ENCODE measurements at regions not wholly inside any gene's neighbourhood (a gene's known extent, or its start where the extent isn't known, plus 50 kb on each side); places are given as distances from the start of the nearest gene placed in this dataset.

DNA sequence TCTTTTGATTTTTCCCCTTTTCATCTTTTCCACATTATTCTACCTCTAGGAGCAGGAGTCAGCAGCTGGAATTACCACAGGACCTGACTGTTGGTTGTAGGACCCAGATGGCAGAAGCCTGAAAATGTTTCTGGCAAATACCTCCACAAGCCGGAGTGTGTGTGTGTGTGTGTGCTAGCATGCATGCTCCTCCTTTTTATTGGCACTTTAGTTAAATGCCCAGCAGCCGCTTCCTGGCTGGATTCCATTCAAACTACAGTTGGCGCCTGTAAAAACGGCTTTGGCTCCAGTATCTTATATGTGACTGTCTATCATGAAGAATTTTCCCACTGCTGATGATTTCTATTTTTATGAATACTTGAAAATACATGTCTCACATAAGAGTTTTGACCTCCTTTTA lies 319.7 kb upstream of the SP4 start:
- no TSS peak for BruUV-seq (replicated peaks)
- CTCF ChIA-PET, result no interaction called here
- H3K4me2 ChIP-seq (ENCODE audit: low read length), result no peak overlapping the region
- DNase-seq, result peak; percentile 38
- TF ChIP-seq EZH2phosphoT487 (IDR thresholded peaks at IDR 0.05; ENCODE audit: borderline replicate concordance, low read length) (no peak), CTCF (conservative IDR thresholded peaks at IDR 0.05; ENCODE audit: low read depth, low read length) (no peak), EZH2 (IDR thresholded peaks at IDR 0.05; ENCODE audit: low read length, unreplicated experiment) (no peak)
- POLR2A ChIA-PET (ENCODE audit: unreplicated experiment), result no interaction called here
- no peaks in the 10 kb centered on the region for H3K9me2 ChIP-seq (replicated peaks; ENCODE audit: low read length)
- no peaks in the 10 kb centered on the region for H4K20me1 ChIP-seq (ENCODE audit: low read length)
- no peaks in the 10 kb centered on the region for H3K36me3 ChIP-seq (ENCODE audit: low read depth, low read length)
- no peak for ATAC-seq
- intact Hi-C loops (cut with micrococcal nuclease), result no loop called here
- H3F3A ChIP-seq (ENCODE audit: low read length, unreplicated experiment), result no peaks in the 10 kb centered on the region
- H3K27ac ChIP-seq (ENCODE audit: low read length), result no peak overlapping the region
- peaks cover 9% of the 10 kb centered on the region; the same call in 1 of the 2 replicates for H3K4me1 ChIP-seq (ENCODE audit: insufficient read depth, low read length)
- peaks cover under 1% of the 10 kb centered on the region; the same call in 1 of the 2 replicates for H3K27me3 ChIP-seq (ENCODE audit: low read length)
- H3K9ac ChIP-seq (ENCODE audit: low read length), result no peak overlapping the region
- H3K79me2 ChIP-seq (ENCODE audit: low read length), result no peaks in the 10 kb centered on the region
- no peak overlapping the region for H2AFZ ChIP-seq (ENCODE audit: low read length)
- H3K9me3 ChIP-seq (ENCODE audit: low read length), result no peaks in the 10 kb centered on the region
- H3K4me3 ChIP-seq (ENCODE audit: low read length), result no peak overlapping the region

DNA sequence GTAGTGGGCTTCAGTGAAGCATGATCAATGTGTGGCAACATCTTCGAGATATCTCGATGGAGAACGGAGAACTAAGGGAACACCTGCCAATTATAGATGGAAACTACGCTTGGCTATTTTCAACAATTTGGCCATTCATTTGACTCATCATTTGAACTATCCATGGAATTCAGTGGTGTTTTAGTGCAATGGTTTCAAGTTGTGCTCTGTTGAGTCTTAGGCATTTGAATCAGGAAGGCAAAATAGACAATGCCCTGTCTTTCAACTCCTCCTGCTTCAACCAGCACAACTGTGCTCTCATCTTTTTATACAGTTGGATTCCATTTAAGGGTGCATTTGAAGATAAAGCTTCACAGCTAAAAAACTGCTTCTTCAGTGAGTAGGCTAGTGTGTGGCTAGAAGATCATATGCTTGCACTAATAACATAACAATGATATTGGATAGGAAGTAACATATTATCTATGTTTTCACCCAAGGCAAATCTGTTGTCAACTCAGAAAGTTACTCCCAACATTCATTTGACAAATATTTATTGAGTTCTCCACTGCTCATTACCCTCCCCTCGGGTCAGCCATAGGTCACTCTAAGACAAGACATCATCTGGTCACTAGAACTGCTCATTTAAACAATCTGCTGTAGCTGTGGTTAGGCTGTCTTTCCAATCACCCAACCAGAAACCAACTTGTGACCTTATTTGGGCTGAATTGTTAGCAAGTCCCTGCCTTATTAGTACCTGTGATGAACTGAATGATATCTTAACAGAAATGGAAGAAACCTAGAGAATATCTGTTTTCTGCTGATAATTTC lies 314.1 kb upstream of the SP4 start:
- no peaks in the 10 kb centered on the region for H3F3A ChIP-seq (ENCODE audit: low read length, unreplicated experiment)
- H3K27me3 ChIP-seq (ENCODE audit: low read length), result peaks cover 46% of the 10 kb centered on the region
- TF ChIP-seq EZH2 (IDR thresholded peaks at IDR 0.05; ENCODE audit: low read length, unreplicated experiment) (no peak), CTCF (conservative IDR thresholded peaks at IDR 0.05; ENCODE audit: low read depth, low read length) (no peak), EZH2phosphoT487 (IDR thresholded peaks at IDR 0.05; ENCODE audit: borderline replicate concordance, low read length) (no peak)
- no peaks in the 10 kb centered on the region for H3K9me3 ChIP-seq (ENCODE audit: low read length)
- ATAC-seq (no peak), DNase-seq (no peak)
- H3K4me3 ChIP-seq (ENCODE audit: low read length), result no peak overlapping the region
- H2AFZ ChIP-seq (ENCODE audit: low read length), result no peak overlapping the region
- H3K4me1 ChIP-seq (ENCODE audit: insufficient read depth, low read length), result no peaks in the 10 kb centered on the region
- ChIA-PET POLR2A (ENCODE audit: unreplicated experiment) (no interaction called here), CTCF (no interaction called here)
- H3K27ac ChIP-seq (ENCODE audit: low read length), result no peak overlapping the region
- H4K20me1 ChIP-seq (ENCODE audit: low read length), result no peaks in the 10 kb centered on the region
- intact Hi-C loops (cut with micrococcal nuclease), result no loop called here
- H3K9me2 ChIP-seq (replicated peaks; ENCODE audit: low read length), result no peaks in the 10 kb centered on the region; the same call in 1 of the 2 replicates
- BruUV-seq (replicated peaks), result no TSS peak
- H3K9ac ChIP-seq (ENCODE audit: low read length), result no peak overlapping the region
- no peaks in the 10 kb centered on the region for H3K36me3 ChIP-seq (ENCODE audit: low read depth, low read length)
- no peak overlapping the region for H3K4me2 ChIP-seq (ENCODE audit: low read length)
- no peaks in the 10 kb centered on the region for H3K79me2 ChIP-seq (ENCODE audit: low read length)

DNA sequence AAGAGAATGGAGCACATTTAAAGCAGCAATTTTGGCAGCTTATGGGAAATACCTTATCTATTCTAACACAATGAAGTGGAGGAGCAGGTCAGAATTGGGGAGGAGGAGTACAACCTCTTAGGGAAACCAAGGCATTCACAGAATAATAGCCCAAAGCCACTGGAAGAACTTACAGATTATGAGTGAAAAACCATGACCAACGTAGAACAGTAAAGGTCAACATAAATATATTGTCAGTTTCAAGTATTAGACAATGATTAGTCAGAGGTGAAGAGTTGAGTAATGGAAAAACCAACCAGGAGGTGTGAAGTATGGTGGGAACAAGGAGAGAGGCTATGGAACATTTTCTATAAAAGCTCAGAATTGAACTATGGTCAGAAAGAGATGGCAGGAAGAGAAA lies 304.3 kb upstream of the SP4 start:
- ATAC-seq, result no peak

More for the DNA sequence above, 304.3 kb upstream of the SP4 start:
- Histone ChIP-seq H3K79me2 (ENCODE audit: low read length) (no peaks in the 10 kb centered on the region), H3K4me3 (ENCODE audit: low read length) (no peak overlapping the region), H3K4me2 (ENCODE audit: low read length) (no peak overlapping the region), H3K9ac (ENCODE audit: low read length) (no peak overlapping the region), H3F3A (ENCODE audit: low read length, unreplicated experiment) (no peaks in the 10 kb centered on the region), H3K4me1 (ENCODE audit: insufficient read depth, low read length) (peaks cover 9% of the 10 kb centered on the region; the same call in 1 of the 2 replicates), H3K27ac (ENCODE audit: low read length) (no peak overlapping the region), H3K36me3 (ENCODE audit: low read depth, low read length) (no peaks in the 10 kb centered on the region), H3K27me3 (ENCODE audit: low read length) (peaks cover 20% of the 10 kb centered on the region), H3K9me2 (replicated peaks; ENCODE audit: low read length) (no peaks in the 10 kb centered on the region), H3K9me3 (ENCODE audit: low read length) (no peaks in the 10 kb centered on the region), H2AFZ (ENCODE audit: low read length) (no peak overlapping the region), H4K20me1 (ENCODE audit: low read length) (no peaks in the 10 kb centered on the region)
- POLR2A ChIA-PET (ENCODE audit: unreplicated experiment), result no interaction called here
- no peak for DNase-seq
- TF ChIP-seq EZH2 (IDR thresholded peaks at IDR 0.05; ENCODE audit: low read length, unreplicated experiment), result no peak
- TF ChIP-seq CTCF (conservative IDR thresholded peaks at IDR 0.05; ENCODE audit: low read depth, low read length), result no peak
- no peak for TF ChIP-seq EZH2phosphoT487 (IDR thresholded peaks at IDR 0.05; ENCODE audit: borderline replicate concordance, low read length)
- CTCF ChIA-PET, result no interaction called here
- BruUV-seq (replicated peaks), result no TSS peak
- intact Hi-C loops (cut with micrococcal nuclease), result no loop called here
